Endodermal cell (in vitro differentiated cells): ENCODE measurements at regions not wholly inside any gene's neighbourhood (a gene's known extent, or its start where the extent isn't known, plus 50 kb on each side); places are given as distances from the start of the nearest gene placed in this dataset.

ENCODE experiments used
- DNase-seq: peaks from one replicate; pipeline ENCODE4 v3.0.0-alpha.2; 2017
- H3K27ac ChIP-seq: 2 replicates; pipeline ENCODE4 v1.5.1; 2013; ENCODE audit warnings: mild to moderate bottlenecking, low read depth, low read length, moderate library complexity
- H3K27me3 ChIP-seq: 2 replicates; pipeline ENCODE4 v1.6.1; 2013; ENCODE audit warnings: mild to moderate bottlenecking, low read length, moderate library complexity; ENCODE audit not compliant: insufficient read depth, control insufficient read depth, poor library complexity, severe bottlenecking
- H3K36me3 ChIP-seq: 2 replicates; pipeline ENCODE4 v1.7.0; 2013; ENCODE audit warnings: mild to moderate bottlenecking, low read length, moderate library complexity; ENCODE audit not compliant: control insufficient read depth, insufficient read depth
- H3K4me1 ChIP-seq: one replicate; pipeline ENCODE4 v1.7.0; 2013; ENCODE audit warnings: low read length; ENCODE audit not compliant: control insufficient read depth, insufficient read depth
- H3K4me3 ChIP-seq: 2 replicates; pipeline ENCODE4 v1.5.1; 2013; ENCODE audit warnings: mild to moderate bottlenecking, low read length, moderate library complexity
- H3K9ac ChIP-seq: 2 replicates; pipeline ENCODE4 v1.6.1; 2013; ENCODE audit warnings: mild to moderate bottlenecking, low read length, moderate library complexity; ENCODE audit not compliant: poor library complexity, severe bottlenecking; ENCODE audit errors: extremely low read depth
- H3K9me3 ChIP-seq: 2 replicates; pipeline ENCODE4 v1.6.1; 2013; ENCODE audit warnings: mild to moderate bottlenecking, low read length, moderate library complexity; ENCODE audit not compliant: control insufficient read depth
- H3K27ac Mint-ChIP-seq: 2 replicates; pipeline ENCODE4 v1.8.0; 2020; ENCODE audit warnings: mixed read lengths
- H3K27me3 Mint-ChIP-seq: 2 replicates; pipeline ENCODE4 v1.8.0; 2021; ENCODE audit warnings: mild to moderate bottlenecking, mixed read lengths; ENCODE audit not compliant: insufficient read depth
- H3K36me3 Mint-ChIP-seq: 2 replicates; pipeline ENCODE4 v1.8.0; 2020; ENCODE audit warnings: low read depth, mixed read lengths
- H3K4me1 Mint-ChIP-seq: 2 replicates; pipeline ENCODE4 v1.8.0; 2020; ENCODE audit warnings: mixed read lengths
- H3K4me3 Mint-ChIP-seq: 2 replicates; pipeline ENCODE4 v1.8.0; 2020; ENCODE audit warnings: mild to moderate bottlenecking, moderate library complexity, mixed read lengths
- H3K9me3 Mint-ChIP-seq: 2 replicates; pipeline ENCODE4 v1.8.0; 2020; ENCODE audit warnings: mild to moderate bottlenecking, mixed read lengths
- CTCF ChIP-seq: fragments of 200-600 bp; sonication (generic); conservative IDR thresholded peaks from 2 replicates; pipeline ENCODE4 v1.5.0; 2021; ENCODE audit warnings: antibody characterized with exemption, mild to moderate bottlenecking
- WGBS, 2 experiments: methylation state at CpG; one replicate each; pipeline versions ENCODE4 v1.1.5 to v1.1.7; 2013; ENCODE audit warnings: missing lambda C conversion rate in 2 of 2, mixed read lengths in 1 of 2; ENCODE audit not compliant: insufficient coverage in 1 of 2, insufficient read length in 1 of 2; 5-methylcytosine and 5-hydroxymethylcytosine counted together

GRCh38 chr6:8182902-8183665, 80.7 kb upstream of the EEF1E1 start:
- Mint-ChIP-seq H3K27me3 (peaks cover 2% of the 10 kb centered on the region), H3K27ac (no peak overlapping the region), H3K4me1 (peaks cover 10% of the 10 kb centered on the region), H3K9me3 (peaks cover 11% of the 10 kb centered on the region), H3K4me3 (no peak overlapping the region), H3K36me3 (no peaks in the 10 kb centered on the region)
- Histone ChIP-seq H3K9me3 (peaks cover 5% of the 10 kb centered on the region), H3K4me3 (no peak overlapping the region), H3K27me3 (no peaks in the 10 kb centered on the region), H3K9ac (no peak overlapping the region), H3K36me3 (no peaks in the 10 kb centered on the region), H3K4me1 (peaks cover 9% of the 10 kb centered on the region), H3K27ac (no peak overlapping the region)
- no peak for DNase-seq
- 87 to 91% methylated on average over 7 to 9 of the region's 9 CpGs for WGBS, 2 experiments
- no peak for TF ChIP-seq CTCF

- Histone ChIP-seq H3K27me3 (no peaks in the 10 kb centered on the region), H3K4me1 (peaks cover 9% of the 10 kb centered on the region), H3K4me3 (no peak overlapping the region), H3K9ac (no peak overlapping the region), H3K27ac (no peak overlapping the region), H3K9me3 (peaks cover 5% of the 10 kb centered on the region), H3K36me3 (no peaks in the 10 kb centered on the region)
- H3K27me3 Mint-ChIP-seq: no peaks in the 10 kb centered on the region
- H3K27ac Mint-ChIP-seq: no peak overlapping the region
- no peak for TF ChIP-seq CTCF
- WGBS, 2 experiments: 83 to 90% methylated on average over 9 to 10 of the region's 10 CpGs
- no peak for DNase-seq
- H3K9me3 Mint-ChIP-seq: peaks cover 11% of the 10 kb centered on the region
- no peaks in the 10 kb centered on the region for H3K36me3 Mint-ChIP-seq
- H3K4me3 Mint-ChIP-seq: no peak overlapping the region
- peaks cover 10% of the 10 kb centered on the region for H3K4me1 Mint-ChIP-seq
Measured at GRCh38 chr6:8181951-8182845, 79.8 kb upstream of the EEF1E1 start.

GRCh38 chr6:8181160-8181881, 79.0 kb upstream of the EEF1E1 start:
- H3K4me1 Mint-ChIP-seq: peaks cover 10% of the 10 kb centered on the region
- peaks cover 11% of the 10 kb centered on the region for H3K9me3 Mint-ChIP-seq

More at GRCh38 chr6:8181160-8181881, 79.0 kb upstream of the EEF1E1 start:
- H3K27me3 ChIP-seq: no peaks in the 10 kb centered on the region
- Mint-ChIP-seq H3K4me3 (no peak overlapping the region), H3K27me3 (no peaks in the 10 kb centered on the region), H3K36me3 (no peaks in the 10 kb centered on the region), H3K27ac (no peak overlapping the region)
- no peak overlapping the region for H3K4me3 ChIP-seq
- H3K27ac ChIP-seq: peak overlapping the region; percentile 88
- no peaks in the 10 kb centered on the region for H3K36me3 ChIP-seq
- 60 to 75% methylated on average over 1 to 2 of the region's 2 CpGs for WGBS, 2 experiments
- no peak overlapping the region for H3K9ac ChIP-seq
- no peak for TF ChIP-seq CTCF
- DNase-seq: no peak
- peaks cover 5% of the 10 kb centered on the region for H3K9me3 ChIP-seq
- peaks cover 9% of the 10 kb centered on the region for H3K4me1 ChIP-seq
